Skeletal muscle tissue (tissue), 3 donors: ENCODE measurements at regions not wholly inside any gene's neighbourhood (a gene's known extent, or its start where the extent isn't known, plus 50 kb on each side); places are given as distances from the start of the nearest gene placed in this dataset.

ENCODE experiments used
- H3K27ac ChIP-seq: one replicate; pipeline ENCODE4 v1.7.0; 2013; ENCODE audit warnings: mild to moderate bottlenecking, low read depth, low read length, inconsistent platforms
- H3K27me3 ChIP-seq, 3 donors: one replicate each; pipeline ENCODE4 v1.7.0; 2013; ENCODE audit warnings: low read length in 3 of 3; ENCODE audit not compliant: control insufficient read depth in 3 of 3, insufficient read depth in 3 of 3
- H3K36me3 ChIP-seq, 3 donors: one replicate each; pipeline ENCODE4 v1.7.0; 2013; ENCODE audit warnings: low read length in 3 of 3; ENCODE audit not compliant: control insufficient read depth in 3 of 3, insufficient read depth in 3 of 3
- H3K4me1 ChIP-seq, 3 donors: one replicate each; pipeline ENCODE4 v1.7.0; 2013; ENCODE audit warnings: low read length in 3 of 3, mild to moderate bottlenecking in 3 of 3; ENCODE audit not compliant: control insufficient read depth in 3 of 3, insufficient read depth in 3 of 3
- H3K4me3 ChIP-seq, 3 donors: one replicate each; pipeline ENCODE4 v1.7.0; 2013; ENCODE audit warnings: low read length in 3 of 3
- H3K9ac ChIP-seq, 3 donors: one replicate each; pipeline ENCODE4 v1.7.0; 2013; ENCODE audit warnings: low read length in 3 of 3, mild to moderate bottlenecking in 3 of 3, moderate library complexity in 2 of 3, low read depth in 1 of 3
- H3K9me3 ChIP-seq, 3 donors: one replicate each; pipeline ENCODE4 v1.7.0; 2013; ENCODE audit warnings: low read length in 3 of 3; ENCODE audit not compliant: control insufficient read depth in 3 of 3
- donor health status: Osteomylitis.

GRCh38 chr1:239817276-239817675 lies 274.4 kb upstream of the FMN2 start:
- Histone ChIP-seq H3K4me1 (no peaks in the 10 kb centered on the region), H3K27ac (no peak overlapping the region), H3K4me3 (no peak overlapping the region), H3K27me3 (peaks cover 0 to 2% (median 0%) of the 10 kb centered on the region in 3 donors), H3K9me3 (no peaks in the 10 kb centered on the region), H3K9ac (no peak overlapping the region), H3K36me3 (no peaks in the 10 kb centered on the region)

DNA sequence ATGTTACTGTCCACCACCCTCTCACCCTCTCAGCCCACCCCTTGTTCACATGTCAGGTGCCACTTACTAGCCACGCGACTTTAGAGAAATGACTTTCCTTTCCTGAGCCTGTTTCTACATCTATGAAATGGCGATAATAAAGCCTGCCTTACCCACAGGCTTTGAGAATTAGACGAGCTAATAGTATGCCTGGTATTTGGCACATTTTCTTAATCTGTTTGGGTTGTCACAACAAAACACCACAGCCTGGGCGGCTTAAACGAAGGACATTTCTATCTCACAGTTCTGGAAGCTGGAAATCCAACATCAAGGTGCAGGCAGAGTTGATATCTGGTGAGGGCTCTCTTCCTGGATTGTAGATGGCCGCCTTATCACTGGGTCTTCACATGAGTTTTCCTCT lies 273.9 kb upstream of the FMN2 start:
- Histone ChIP-seq H3K27me3 (peaks cover 0 to 2% (median 0%) of the 10 kb centered on the region in 3 donors), H3K27ac (no peak overlapping the region), H3K9ac (no peak overlapping the region), H3K4me1 (no peaks in the 10 kb centered on the region), H3K36me3 (no peaks in the 10 kb centered on the region), H3K4me3 (no peak overlapping the region), H3K9me3 (no peaks in the 10 kb centered on the region)

DNA sequence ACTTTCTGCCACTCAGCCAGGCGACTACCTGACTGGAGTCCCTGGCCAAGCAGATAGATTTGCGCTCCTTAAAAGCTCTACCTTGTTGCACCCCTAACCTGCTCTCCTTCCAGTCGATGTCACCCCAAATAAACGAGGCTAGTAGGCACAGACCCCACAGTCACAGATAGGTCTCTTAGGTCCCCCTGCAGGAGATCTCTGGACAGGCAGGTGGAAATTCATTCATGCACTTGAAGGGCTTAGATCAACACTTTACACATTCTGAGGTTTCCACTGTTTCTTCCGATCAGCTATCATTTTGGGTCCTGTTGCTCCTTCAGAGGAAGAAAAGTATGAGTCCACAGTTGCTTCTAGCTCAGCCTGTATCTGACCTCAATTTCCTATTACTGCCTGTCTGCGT lies 272.6 kb upstream of the FMN2 start:
- H3K27me3 ChIP-seq: peaks cover 0 to 2% (median 0%) of the 10 kb centered on the region in 3 donors
- H3K36me3 ChIP-seq: no peaks in the 10 kb centered on the region
- H3K9ac ChIP-seq: no peak overlapping the region
- H3K9me3 ChIP-seq: no peaks in the 10 kb centered on the region
- H3K4me1 ChIP-seq: no peaks in the 10 kb centered on the region
- no peak overlapping the region for H3K27ac ChIP-seq
- no peak overlapping the region for H3K4me3 ChIP-seq

- no peak overlapping the region for H3K27ac ChIP-seq
- no peaks in the 10 kb centered on the region for H3K9me3 ChIP-seq
- no peaks in the 10 kb centered on the region for H3K36me3 ChIP-seq
- H3K9ac ChIP-seq: no peak overlapping the region
- H3K27me3 ChIP-seq: peaks cover 0 to 2% (median 0%) of the 10 kb centered on the region in 3 donors
- no peak overlapping the region for H3K4me3 ChIP-seq
- no peaks in the 10 kb centered on the region for H3K4me1 ChIP-seq
Measured at GRCh38 chr1:239819756-239820250, 271.9 kb upstream of the FMN2 start.

- no peaks in the 10 kb centered on the region for H3K9me3 ChIP-seq
- peaks cover 0 to 2% (median 0%) of the 10 kb centered on the region in 3 donors for H3K27me3 ChIP-seq
- no peak overlapping the region for H3K4me3 ChIP-seq
- no peak overlapping the region for H3K27ac ChIP-seq
- no peak overlapping the region for H3K9ac ChIP-seq
- no peaks in the 10 kb centered on the region for H3K36me3 ChIP-seq
- H3K4me1 ChIP-seq: no peaks in the 10 kb centered on the region
Measured at GRCh38 chr1:239823852-239824251, 267.8 kb upstream of the FMN2 start.

DNA sequence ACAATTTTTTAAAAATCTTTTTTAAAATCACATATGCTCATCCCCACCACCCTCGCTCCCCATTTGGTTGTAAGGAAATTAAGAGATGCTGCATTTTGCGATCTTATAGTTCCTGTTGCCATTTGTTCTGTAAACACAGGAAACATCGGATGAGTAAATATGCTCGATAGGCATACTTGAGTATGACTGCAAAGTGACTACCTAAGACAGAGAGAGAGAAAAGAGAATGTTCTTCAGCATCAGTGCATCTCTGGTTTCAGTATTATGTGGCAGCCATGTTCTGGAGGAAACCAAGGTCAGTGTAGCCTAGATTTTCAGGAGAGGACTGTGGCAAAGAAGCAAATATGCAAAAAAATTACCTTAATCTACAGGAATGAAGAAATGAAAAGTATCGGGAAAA lies 265.5 kb upstream of the FMN2 start:
- Histone ChIP-seq H3K4me3 (no peak overlapping the region), H3K27ac (no peak overlapping the region), H3K9ac (no peak overlapping the region), H3K9me3 (no peaks in the 10 kb centered on the region), H3K27me3 (no peaks in the 10 kb centered on the region), H3K36me3 (no peaks in the 10 kb centered on the region), H3K4me1 (no peaks in the 10 kb centered on the region)

GRCh38 chr1:239826736-239827135 lies 264.9 kb upstream of the FMN2 start:
- Histone ChIP-seq H3K27me3 (no peaks in the 10 kb centered on the region), H3K27ac (no peak overlapping the region), H3K4me3 (no peak overlapping the region), H3K4me1 (no peaks in the 10 kb centered on the region), H3K9me3 (no peaks in the 10 kb centered on the region), H3K36me3 (no peaks in the 10 kb centered on the region), H3K9ac (no peak overlapping the region)

GRCh38 chr1:239829535-239829934 lies 262.1 kb upstream of the FMN2 start:
- no peaks in the 10 kb centered on the region for H3K9me3 ChIP-seq
- H3K36me3 ChIP-seq: no peaks in the 10 kb centered on the region
- no peak overlapping the region for H3K9ac ChIP-seq
- no peak overlapping the region for H3K27ac ChIP-seq
- H3K4me3 ChIP-seq: no peak overlapping the region
- H3K4me1 ChIP-seq: no peaks in the 10 kb centered on the region
- no peaks in the 10 kb centered on the region for H3K27me3 ChIP-seq

DNA sequence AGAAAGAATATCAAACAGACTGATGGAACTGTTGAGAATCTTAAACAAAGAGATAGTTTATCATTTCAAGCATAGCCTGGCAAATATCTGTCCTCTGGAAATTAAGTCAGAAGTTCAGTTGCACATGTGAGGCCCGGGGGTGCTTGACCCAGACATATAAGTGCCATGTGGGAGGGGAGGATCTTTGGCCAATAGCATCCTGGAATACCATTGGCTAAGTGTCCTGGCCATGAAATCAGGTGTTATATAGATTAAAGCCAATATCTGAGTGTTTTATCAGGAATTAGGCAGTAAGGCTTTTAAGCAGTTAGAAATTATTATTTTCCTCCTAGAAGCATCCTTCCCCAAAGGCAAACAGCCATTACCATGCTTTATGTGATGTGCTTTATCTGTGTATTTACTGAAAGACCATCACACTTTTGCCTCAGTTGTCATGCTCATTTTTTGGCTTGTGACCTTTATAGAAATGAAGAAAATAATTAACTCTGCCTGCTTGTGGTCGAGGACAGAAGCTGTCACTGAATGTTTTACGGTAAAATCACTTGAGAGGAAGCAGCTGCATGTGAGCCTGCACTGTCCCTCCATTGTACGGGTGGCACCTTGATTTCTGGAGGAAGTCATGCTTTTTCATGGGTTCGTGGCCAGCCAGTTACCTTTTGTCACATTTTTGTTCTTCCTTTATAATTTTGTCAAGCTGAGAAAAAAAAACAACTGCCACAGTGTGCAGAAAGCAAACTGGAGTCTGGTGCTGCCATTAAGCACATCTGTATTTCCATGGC lies 259.9 kb upstream of the FMN2 start:
- Histone ChIP-seq H3K36me3 (no peaks in the 10 kb centered on the region), H3K9me3 (no peaks in the 10 kb centered on the region), H3K27ac (no peak overlapping the region), H3K4me1 (no peaks in the 10 kb centered on the region), H3K4me3 (no peak overlapping the region), H3K27me3 (no peaks in the 10 kb centered on the region), H3K9ac (no peak overlapping the region)

DNA sequence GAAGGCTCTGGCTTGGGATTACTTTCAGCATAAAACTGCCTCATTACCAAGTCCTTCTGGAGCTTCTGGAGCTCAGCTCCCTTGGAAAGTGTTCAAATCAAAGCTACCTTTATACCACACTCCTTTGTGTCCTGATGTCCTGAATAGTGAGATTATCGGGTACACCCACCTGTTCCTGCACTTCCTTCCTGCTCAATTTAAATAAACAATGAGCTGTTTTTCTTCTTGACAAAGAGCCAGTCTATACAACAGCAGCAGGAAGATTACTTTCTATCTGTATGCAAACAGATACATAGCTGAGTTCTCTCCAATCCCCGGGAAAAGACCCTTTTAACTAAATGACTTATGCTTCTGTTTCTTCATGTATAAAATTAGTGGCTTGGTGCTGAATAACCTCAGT lies 258.0 kb upstream of the FMN2 start:
- H3K4me3 ChIP-seq: no peak overlapping the region
- no peak overlapping the region for H3K27ac ChIP-seq
- H3K9ac ChIP-seq: no peak overlapping the region
- H3K27me3 ChIP-seq: no peaks in the 10 kb centered on the region
- H3K9me3 ChIP-seq: no peaks in the 10 kb centered on the region
- no peaks in the 10 kb centered on the region for H3K36me3 ChIP-seq
- no peaks in the 10 kb centered on the region for H3K4me1 ChIP-seq
